Panc1 (cell line): ENCODE measurements at regions not wholly inside any gene's neighbourhood (a gene's known extent, or its start where the extent isn't known, plus 50 kb on each side); places are given as distances from the start of the nearest gene placed in this dataset.

ENCODE experiments used
- POLR2AphosphoS5 ChIP-seq: IDR thresholded peaks from 2 replicates; pipeline ENCODE4 v1.6.1; 2012; ENCODE audit warnings: mild to moderate bottlenecking, low read depth, low read length, moderate library complexity
- SIN3A ChIP-seq: IDR thresholded peaks from 2 replicates; pipeline ENCODE4 v1.6.1; 2012; ENCODE audit warnings: low read depth, mild to moderate bottlenecking, low read length, moderate library complexity, borderline replicate concordance; ENCODE audit not compliant: insufficient read depth
- TCF7L2 ChIP-seq: IDR thresholded peaks from 2 replicates; pipeline ENCODE4 v1.6.1; 2011; ENCODE audit warnings: mild to moderate bottlenecking, low read depth, low read length, inconsistent platforms
- TF ChIP-seq, protein P1 (sequence below): fragments of 450-650 bp; IDR thresholded peaks from 2 replicates; pipeline ENCODE4 v1.5.1; 2017; ENCODE audit warnings: mild to moderate bottlenecking
- TF ChIP-seq, protein P2 (sequence below), 2 experiments: IDR thresholded peaks; 2 replicates each; pipeline ENCODE4 v1.6.1; 2011 to 2012; ENCODE audit warnings: low read depth in 2 of 2, control low read depth in 1 of 2, low read length in 1 of 2, mild to moderate bottlenecking in 1 of 2, moderate library complexity in 1 of 2; ENCODE audit not compliant: insufficient read depth in 1 of 2

DNA sequence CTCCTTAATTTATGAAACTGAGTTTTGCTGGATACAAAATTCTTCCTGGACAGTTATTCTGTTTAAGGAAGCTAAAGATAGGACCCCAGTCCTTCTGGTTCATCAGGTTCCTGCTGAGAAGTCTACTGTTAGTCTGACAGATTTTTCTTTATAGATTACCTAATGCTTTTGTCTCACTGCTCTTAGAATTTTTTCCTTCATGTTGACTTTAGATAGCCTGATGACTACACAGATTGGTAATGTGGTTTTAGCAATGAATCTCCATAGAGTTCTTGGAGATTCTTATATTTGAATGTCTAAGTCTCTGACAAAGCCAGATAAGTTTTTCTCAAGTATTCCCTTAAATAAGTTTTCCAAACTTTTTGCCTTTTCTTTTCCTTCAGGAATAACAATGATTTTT, 419.7 kb downstream of the CDH10 start:
- TF ChIP-seq, protein P1, sequence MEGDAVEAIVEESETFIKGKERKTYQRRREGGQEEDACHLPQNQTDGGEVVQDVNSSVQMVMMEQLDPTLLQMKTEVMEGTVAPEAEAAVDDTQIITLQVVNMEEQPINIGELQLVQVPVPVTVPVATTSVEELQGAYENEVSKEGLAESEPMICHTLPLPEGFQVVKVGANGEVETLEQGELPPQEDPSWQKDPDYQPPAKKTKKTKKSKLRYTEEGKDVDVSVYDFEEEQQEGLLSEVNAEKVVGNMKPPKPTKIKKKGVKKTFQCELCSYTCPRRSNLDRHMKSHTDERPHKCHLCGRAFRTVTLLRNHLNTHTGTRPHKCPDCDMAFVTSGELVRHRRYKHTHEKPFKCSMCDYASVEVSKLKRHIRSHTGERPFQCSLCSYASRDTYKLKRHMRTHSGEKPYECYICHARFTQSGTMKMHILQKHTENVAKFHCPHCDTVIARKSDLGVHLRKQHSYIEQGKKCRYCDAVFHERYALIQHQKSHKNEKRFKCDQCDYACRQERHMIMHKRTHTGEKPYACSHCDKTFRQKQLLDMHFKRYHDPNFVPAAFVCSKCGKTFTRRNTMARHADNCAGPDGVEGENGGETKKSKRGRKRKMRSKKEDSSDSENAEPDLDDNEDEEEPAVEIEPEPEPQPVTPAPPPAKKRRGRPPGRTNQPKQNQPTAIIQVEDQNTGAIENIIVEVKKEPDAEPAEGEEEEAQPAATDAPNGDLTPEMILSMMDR = no peak
- no peak for TF ChIP-seq POLR2AphosphoS5
- TF ChIP-seq, protein P2, sequence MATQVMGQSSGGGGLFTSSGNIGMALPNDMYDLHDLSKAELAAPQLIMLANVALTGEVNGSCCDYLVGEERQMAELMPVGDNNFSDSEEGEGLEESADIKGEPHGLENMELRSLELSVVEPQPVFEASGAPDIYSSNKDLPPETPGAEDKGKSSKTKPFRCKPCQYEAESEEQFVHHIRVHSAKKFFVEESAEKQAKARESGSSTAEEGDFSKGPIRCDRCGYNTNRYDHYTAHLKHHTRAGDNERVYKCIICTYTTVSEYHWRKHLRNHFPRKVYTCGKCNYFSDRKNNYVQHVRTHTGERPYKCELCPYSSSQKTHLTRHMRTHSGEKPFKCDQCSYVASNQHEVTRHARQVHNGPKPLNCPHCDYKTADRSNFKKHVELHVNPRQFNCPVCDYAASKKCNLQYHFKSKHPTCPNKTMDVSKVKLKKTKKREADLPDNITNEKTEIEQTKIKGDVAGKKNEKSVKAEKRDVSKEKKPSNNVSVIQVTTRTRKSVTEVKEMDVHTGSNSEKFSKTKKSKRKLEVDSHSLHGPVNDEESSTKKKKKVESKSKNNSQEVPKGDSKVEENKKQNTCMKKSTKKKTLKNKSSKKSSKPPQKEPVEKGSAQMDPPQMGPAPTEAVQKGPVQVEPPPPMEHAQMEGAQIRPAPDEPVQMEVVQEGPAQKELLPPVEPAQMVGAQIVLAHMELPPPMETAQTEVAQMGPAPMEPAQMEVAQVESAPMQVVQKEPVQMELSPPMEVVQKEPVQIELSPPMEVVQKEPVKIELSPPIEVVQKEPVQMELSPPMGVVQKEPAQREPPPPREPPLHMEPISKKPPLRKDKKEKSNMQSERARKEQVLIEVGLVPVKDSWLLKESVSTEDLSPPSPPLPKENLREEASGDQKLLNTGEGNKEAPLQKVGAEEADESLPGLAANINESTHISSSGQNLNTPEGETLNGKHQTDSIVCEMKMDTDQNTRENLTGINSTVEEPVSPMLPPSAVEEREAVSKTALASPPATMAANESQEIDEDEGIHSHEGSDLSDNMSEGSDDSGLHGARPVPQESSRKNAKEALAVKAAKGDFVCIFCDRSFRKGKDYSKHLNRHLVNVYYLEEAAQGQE (IDR thresholded peaks at IDR 0.05; ENCODE audit: insufficient read depth in 1 of 2, low read depth in 2 of 2, low read length in 1 of 2) = no peak
- no peak for TF ChIP-seq SIN3A
- TF ChIP-seq TCF7L2 = no peak
